A549 (cell line): ENCODE measurements at regions not wholly inside any gene's neighbourhood (a gene's known extent, or its start where the extent isn't known, plus 50 kb on each side); places are given as distances from the start of the nearest gene placed in this dataset.

ENCODE experiments used
- ATAC-seq, 2 experiments: fragments of 200-7000 bp in 1 of 2; fragments of >200 bp in 1 of 2; cut with Nextera tagmentation in 1 of 2; cut with Tn5 transposase in 1 of 2; 3 replicates each; pipeline versions ENCODE4 v1.8.0 to v1.9.1; 2018 to 2020; ENCODE audit warnings: mild to moderate bottlenecking in 1 of 2, moderate library complexity in 1 of 2
- CTCF ChIA-PET: fragments of 300-600 bp; sonication (Branson Sonifier 250); formaldehyde crosslinking; extraction: SDS; loops from one replicate; lab custom pipeline; 2021; ENCODE audit warnings: antibody characterized with exemption, inconsistent platforms; lab: Yijun Ruan, JAX
- POLR2A ChIA-PET: fragments of 350-600 bp; formaldehyde crosslinking; extraction: SDS; loops from one replicate; lab custom pipeline; 2021; ENCODE audit warnings: antibody characterized with exemption, inconsistent platforms; lab: Yijun Ruan, JAX
- DNase-seq, 2 experiments: peaks; one replicate each; pipeline versions ENCODE4 v3.0.0 to v3.0.0-alpha.2; 2011 to 2016; ENCODE audit warnings: low read depth in 1 of 2, low spot score in 1 of 2
- FAIRE-seq: peaks from 2 replicates; lab custom pipeline; 2011; peaks lifted over from hg19 to GRCh38; lab: Jason Lieb, UNC
- H3K27ac ChIP-seq, 2 experiments: fragments of >200 bp; sonication (Bioruptor Twin); formaldehyde crosslinking; 3 replicates each; pipeline ENCODE4 v1.5.1; 2016 to 2017
- H3K4me1 ChIP-seq: fragments of >200 bp; sonication (Bioruptor Twin); formaldehyde crosslinking; 3 replicates; pipeline ENCODE4 v1.6.1; 2016
- H3K4me2 ChIP-seq: fragments of >200 bp; sonication (Bioruptor Twin); formaldehyde crosslinking; 3 replicates; pipeline ENCODE4 v1.6.1; 2016
- H3K4me3 ChIP-seq: fragments of >200 bp; sonication (Bioruptor Twin); formaldehyde crosslinking; 3 replicates; pipeline ENCODE4 v1.5.1; 2016
- H3K9me3 ChIP-seq: fragments of >200 bp; sonication (Bioruptor Twin); formaldehyde crosslinking; 3 replicates; pipeline ENCODE4 v1.6.1; 2016
- CEBPB ChIP-seq, 2 experiments: fragments of >200 bp in 1 of 2; sonication (Bioruptor Twin) in 1 of 2; formaldehyde crosslinking in 1 of 2; IDR thresholded peaks; 2 replicates each; pipeline ENCODE4 v1.6.1; 2012 to 2016
- EHF ChIP-seq: fragments of 250-450 bp; sonication (Bioruptor Pico); IDR thresholded peaks from 2 replicates; pipeline ENCODE4 v1.5.0; 2020; ENCODE audit warnings: mild to moderate bottlenecking
- EP300 ChIP-seq, 2 experiments: fragments of >200 bp; sonication (Bioruptor Twin); formaldehyde crosslinking; IDR thresholded peaks; 2 replicates in 1 of 2; 3 replicates in 1 of 2; pipeline ENCODE4 v1.6.1; 2016 to 2017
- FOSL2 ChIP-seq, 2 experiments: fragments of 450-650 bp in 1 of 2; fragments of >200 bp in 1 of 2; sonication (Bioruptor Twin) in 1 of 2; formaldehyde crosslinking; IDR thresholded peaks; 2 replicates each; pipeline versions ENCODE4 v1.5.0 to v1.6.1; 2016 to 2020; ENCODE audit warnings: mild to moderate bottlenecking in 1 of 2, moderate library complexity in 1 of 2
- HOXB13 ChIP-seq: fragments of 250-450 bp; sonication (Bioruptor Pico); IDR thresholded peaks from 2 replicates; pipeline ENCODE4 v1.5.0; 2020; ENCODE audit warnings: low read depth, mild to moderate bottlenecking, moderate library complexity
- JUNB ChIP-seq: fragments of >200 bp; sonication (Bioruptor Twin); formaldehyde crosslinking; IDR thresholded peaks from 2 replicates; pipeline ENCODE4 v1.6.1; 2016
- KDM1A ChIP-seq: fragments of 200-600 bp; sonication (generic); IDR thresholded peaks from 2 replicates; pipeline ENCODE4 v1.6.1; 2016; ENCODE audit warnings: low read depth, mild to moderate bottlenecking
- KDM5A ChIP-seq: fragments of 200-600 bp; sonication (generic); IDR thresholded peaks from 2 replicates; pipeline ENCODE4 v1.6.1; 2016; ENCODE audit warnings: antibody characterized with exemption, mild to moderate bottlenecking
- MAFK ChIP-seq: fragments of 450-650 bp; IDR thresholded peaks from 2 replicates; pipeline ENCODE4 v1.6.1; 2014; ENCODE audit not compliant: partially characterized antibody
- MAZ ChIP-seq: fragments of 150-350 bp; IDR thresholded peaks from 2 replicates; pipeline ENCODE4 v1.6.1; 2014; ENCODE audit warnings: antibody characterized with exemption, low read depth, low read length, borderline replicate concordance
- MYC ChIP-seq: IDR thresholded peaks from 2 replicates; pipeline ENCODE4 v1.6.1; 2012; ENCODE audit warnings: mild to moderate bottlenecking, inconsistent platforms, low read length, improper control_type of control experiment, borderline replicate concordance
- POLR2AphosphoS2 ChIP-seq: conservative IDR thresholded peaks from 2 replicates; pipeline ENCODE4 v1.6.1; 2012; ENCODE audit warnings: low read length, improper control_type of control experiment, inconsistent platforms
- SMC3 ChIP-seq: fragments of >200 bp; sonication (Bioruptor Twin); formaldehyde crosslinking; IDR thresholded peaks from 3 replicates; pipeline ENCODE4 v1.6.1; 2018; ENCODE audit warnings: inconsistent platforms
- TFCP2L1 ChIP-seq: fragments of 250-450 bp; sonication (Bioruptor Pico); IDR thresholded peaks from 2 replicates; pipeline ENCODE4 v1.5.0; 2021; ENCODE audit warnings: mild to moderate bottlenecking
- ZFP36 ChIP-seq: fragments of 450-650 bp; IDR thresholded peaks from 2 replicates; pipeline ENCODE4 v1.6.1; 2014; ENCODE audit warnings: borderline replicate concordance; ENCODE audit not compliant: partially characterized antibody
- WGBS: methylation state at CpG from one replicate; pipeline ENCODE4 v1.1.6; 2017; ENCODE audit errors: missing lambda C conversion rate; 5-methylcytosine and 5-hydroxymethylcytosine counted together
- TF ChIP-seq, protein P1 (sequence below): fragments of >200 bp; sonication (Bioruptor Twin); formaldehyde crosslinking; IDR thresholded peaks from 3 replicates; pipeline ENCODE4 v1.5.1; 2016
- TF ChIP-seq, protein P2 (sequence below): fragments of 250-450 bp; sonication (Bioruptor Pico); IDR thresholded peaks from 2 replicates; pipeline ENCODE4 v1.5.0; 2021; ENCODE audit warnings: mild to moderate bottlenecking, moderate library complexity, borderline replicate concordance
- TF ChIP-seq, protein P3 (sequence below): fragments of 200-600 bp; sonication (generic); IDR thresholded peaks from 2 replicates; pipeline ENCODE4 v1.6.1; 2016; ENCODE audit warnings: antibody characterized with exemption, mild to moderate bottlenecking, moderate library complexity
- TF ChIP-seq, protein P4 (sequence below): fragments of 250-450 bp; sonication (Bioruptor Pico); IDR thresholded peaks from 2 replicates; pipeline ENCODE4 v1.5.0; 2020; ENCODE audit warnings: low read depth, mild to moderate bottlenecking, moderate library complexity
- TF ChIP-seq, protein P5 (sequence below): IDR thresholded peaks from 2 replicates; pipeline ENCODE4 v1.6.1; 2012

DNA sequence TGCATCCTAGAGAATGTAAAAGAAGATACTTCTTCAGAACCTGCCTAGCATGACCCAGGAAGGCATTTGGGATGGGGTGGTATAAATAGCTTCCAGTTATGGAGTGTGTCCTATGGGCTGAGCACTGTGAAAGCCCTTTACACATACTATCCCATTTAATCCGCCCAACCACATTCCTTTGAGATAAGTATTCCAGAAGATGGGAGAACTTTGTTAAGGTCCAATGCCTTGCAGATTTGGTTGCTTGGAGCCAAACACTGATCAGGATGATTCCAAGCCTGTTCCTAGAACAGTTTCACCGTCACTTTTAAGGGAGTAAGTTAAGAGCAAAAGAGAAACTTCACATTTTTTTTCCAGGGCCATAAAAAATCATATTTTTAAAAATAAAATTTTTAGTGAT, 82.5 kb upstream of the CLMN start:
- CTCF ChIA-PET: interaction anchor here (1.0 kb wide), 1 partner anchor 11 kb away, joined by 3 read pairs; no protein-coding TSS in a partner anchor

More for the DNA sequence above, 82.5 kb upstream of the CLMN start:
- Histone ChIP-seq H3K9me3 (no peaks in the 10 kb centered on the region), H3K4me3 (no peak overlapping the region), H3K4me1 (no peaks in the 10 kb centered on the region), H3K27ac (no peak overlapping the region), H3K4me2 (no peak overlapping the region)
- POLR2A ChIA-PET: no interaction called here
- FAIRE-seq (no peak), ATAC-seq (no peak), DNase-seq (no peak)
- 37% methylated on average over 2 of the region's 2 CpGs for WGBS
- no peak for TF ChIP-seq EHF (CRISPR knock-in tag)
- no peak for TF ChIP-seq MYC
- TF ChIP-seq FOSL2 (IDR thresholded peaks at IDR 0.05): no peak
- no peak for TF ChIP-seq FOSL2 (CRISPR knock-in tag; IDR thresholded peaks at IDR 0.05)
- TF ChIP-seq KDM5A: no peak
- TF ChIP-seq, protein P1, sequence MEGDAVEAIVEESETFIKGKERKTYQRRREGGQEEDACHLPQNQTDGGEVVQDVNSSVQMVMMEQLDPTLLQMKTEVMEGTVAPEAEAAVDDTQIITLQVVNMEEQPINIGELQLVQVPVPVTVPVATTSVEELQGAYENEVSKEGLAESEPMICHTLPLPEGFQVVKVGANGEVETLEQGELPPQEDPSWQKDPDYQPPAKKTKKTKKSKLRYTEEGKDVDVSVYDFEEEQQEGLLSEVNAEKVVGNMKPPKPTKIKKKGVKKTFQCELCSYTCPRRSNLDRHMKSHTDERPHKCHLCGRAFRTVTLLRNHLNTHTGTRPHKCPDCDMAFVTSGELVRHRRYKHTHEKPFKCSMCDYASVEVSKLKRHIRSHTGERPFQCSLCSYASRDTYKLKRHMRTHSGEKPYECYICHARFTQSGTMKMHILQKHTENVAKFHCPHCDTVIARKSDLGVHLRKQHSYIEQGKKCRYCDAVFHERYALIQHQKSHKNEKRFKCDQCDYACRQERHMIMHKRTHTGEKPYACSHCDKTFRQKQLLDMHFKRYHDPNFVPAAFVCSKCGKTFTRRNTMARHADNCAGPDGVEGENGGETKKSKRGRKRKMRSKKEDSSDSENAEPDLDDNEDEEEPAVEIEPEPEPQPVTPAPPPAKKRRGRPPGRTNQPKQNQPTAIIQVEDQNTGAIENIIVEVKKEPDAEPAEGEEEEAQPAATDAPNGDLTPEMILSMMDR: no peak
- no peak for TF ChIP-seq MAZ
- no peak for TF ChIP-seq TFCP2L1 (CRISPR knock-in tag)
- no peak for TF ChIP-seq KDM1A
- no peak for TF ChIP-seq EP300 (IDR thresholded peaks at IDR 0.05)
- no peak for TF ChIP-seq MAFK
- no peak for TF ChIP-seq JUNB
- no peak for TF ChIP-seq POLR2AphosphoS2
- TF ChIP-seq, protein P2, sequence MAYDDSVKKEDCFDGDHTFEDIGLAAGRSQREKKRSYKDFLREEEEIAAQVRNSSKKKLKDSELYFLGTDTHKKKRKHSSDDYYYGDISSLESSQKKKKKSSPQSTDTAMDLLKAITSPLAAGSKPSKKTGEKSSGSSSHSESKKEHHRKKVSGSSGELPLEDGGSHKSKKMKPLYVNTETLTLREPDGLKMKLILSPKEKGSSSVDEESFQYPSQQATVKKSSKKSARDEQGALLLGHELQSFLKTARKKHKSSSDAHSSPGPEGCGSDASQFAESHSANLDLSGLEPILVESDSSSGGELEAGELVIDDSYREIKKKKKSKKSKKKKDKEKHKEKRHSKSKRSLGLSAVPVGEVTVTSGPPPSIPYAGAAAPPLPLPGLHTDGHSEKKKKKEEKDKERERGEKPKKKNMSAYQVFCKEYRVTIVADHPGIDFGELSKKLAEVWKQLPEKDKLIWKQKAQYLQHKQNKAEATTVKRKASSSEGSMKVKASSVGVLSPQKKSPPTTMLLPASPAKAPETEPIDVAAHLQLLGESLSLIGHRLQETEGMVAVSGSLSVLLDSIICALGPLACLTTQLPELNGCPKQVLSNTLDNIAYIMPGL (CRISPR knock-in tag): no peak
- TF ChIP-seq, protein P3, sequence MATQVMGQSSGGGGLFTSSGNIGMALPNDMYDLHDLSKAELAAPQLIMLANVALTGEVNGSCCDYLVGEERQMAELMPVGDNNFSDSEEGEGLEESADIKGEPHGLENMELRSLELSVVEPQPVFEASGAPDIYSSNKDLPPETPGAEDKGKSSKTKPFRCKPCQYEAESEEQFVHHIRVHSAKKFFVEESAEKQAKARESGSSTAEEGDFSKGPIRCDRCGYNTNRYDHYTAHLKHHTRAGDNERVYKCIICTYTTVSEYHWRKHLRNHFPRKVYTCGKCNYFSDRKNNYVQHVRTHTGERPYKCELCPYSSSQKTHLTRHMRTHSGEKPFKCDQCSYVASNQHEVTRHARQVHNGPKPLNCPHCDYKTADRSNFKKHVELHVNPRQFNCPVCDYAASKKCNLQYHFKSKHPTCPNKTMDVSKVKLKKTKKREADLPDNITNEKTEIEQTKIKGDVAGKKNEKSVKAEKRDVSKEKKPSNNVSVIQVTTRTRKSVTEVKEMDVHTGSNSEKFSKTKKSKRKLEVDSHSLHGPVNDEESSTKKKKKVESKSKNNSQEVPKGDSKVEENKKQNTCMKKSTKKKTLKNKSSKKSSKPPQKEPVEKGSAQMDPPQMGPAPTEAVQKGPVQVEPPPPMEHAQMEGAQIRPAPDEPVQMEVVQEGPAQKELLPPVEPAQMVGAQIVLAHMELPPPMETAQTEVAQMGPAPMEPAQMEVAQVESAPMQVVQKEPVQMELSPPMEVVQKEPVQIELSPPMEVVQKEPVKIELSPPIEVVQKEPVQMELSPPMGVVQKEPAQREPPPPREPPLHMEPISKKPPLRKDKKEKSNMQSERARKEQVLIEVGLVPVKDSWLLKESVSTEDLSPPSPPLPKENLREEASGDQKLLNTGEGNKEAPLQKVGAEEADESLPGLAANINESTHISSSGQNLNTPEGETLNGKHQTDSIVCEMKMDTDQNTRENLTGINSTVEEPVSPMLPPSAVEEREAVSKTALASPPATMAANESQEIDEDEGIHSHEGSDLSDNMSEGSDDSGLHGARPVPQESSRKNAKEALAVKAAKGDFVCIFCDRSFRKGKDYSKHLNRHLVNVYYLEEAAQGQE: no peak
- TF ChIP-seq, protein P4, sequence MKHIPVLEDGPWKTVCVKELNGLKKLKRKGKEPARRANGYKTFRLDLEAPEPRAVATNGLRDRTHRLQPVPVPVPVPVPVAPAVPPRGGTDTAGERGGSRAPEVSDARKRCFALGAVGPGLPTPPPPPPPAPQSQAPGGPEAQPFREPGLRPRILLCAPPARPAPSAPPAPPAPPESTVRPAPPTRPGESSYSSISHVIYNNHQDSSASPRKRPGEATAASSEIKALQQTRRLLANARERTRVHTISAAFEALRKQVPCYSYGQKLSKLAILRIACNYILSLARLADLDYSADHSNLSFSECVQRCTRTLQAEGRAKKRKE (CRISPR knock-in tag): no peak
- TF ChIP-seq SMC3: no peak
- TF ChIP-seq HOXB13 (CRISPR knock-in tag): no peak
- no peak for TF ChIP-seq ZFP36
- TF ChIP-seq, protein P5, sequence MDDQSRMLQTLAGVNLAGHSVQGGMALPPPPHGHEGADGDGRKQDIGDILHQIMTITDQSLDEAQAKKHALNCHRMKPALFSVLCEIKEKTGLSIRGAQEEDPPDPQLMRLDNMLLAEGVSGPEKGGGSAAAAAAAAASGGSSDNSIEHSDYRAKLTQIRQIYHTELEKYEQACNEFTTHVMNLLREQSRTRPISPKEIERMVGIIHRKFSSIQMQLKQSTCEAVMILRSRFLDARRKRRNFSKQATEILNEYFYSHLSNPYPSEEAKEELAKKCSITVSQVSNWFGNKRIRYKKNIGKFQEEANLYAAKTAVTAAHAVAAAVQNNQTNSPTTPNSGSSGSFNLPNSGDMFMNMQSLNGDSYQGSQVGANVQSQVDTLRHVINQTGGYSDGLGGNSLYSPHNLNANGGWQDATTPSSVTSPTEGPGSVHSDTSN: no peak
- no peak for TF ChIP-seq CEBPB (IDR thresholded peaks at IDR 0.05)
